Sigmoid colon (tissue), 4 donors: ENCODE measurements at regions not wholly inside any gene's neighbourhood (a gene's known extent, or its start where the extent isn't known, plus 50 kb on each side); places are given as distances from the start of the nearest gene placed in this dataset.

ENCODE experiments used
- POLR2AphosphoS5 ChIP-seq, 4 donors: sonication (generic); formaldehyde crosslinking; IDR thresholded peaks; one replicate each; pipeline ENCODE4 v1.6.1; 2017; ENCODE audit warnings: antibody characterized with exemption in 4 of 4
- TF ChIP-seq, protein P1 (sequence below), 4 experiments: fragments of 450-650 bp in 3 of 4; fragments of 200-600 bp in 1 of 4; IDR thresholded peaks; one replicate each; pipeline ENCODE4 v1.5.1; 2016 to 2019; ENCODE audit warnings: antibody characterized with exemption in 4 of 4, mild to moderate bottlenecking in 3 of 4, moderate library complexity in 2 of 4

DNA sequence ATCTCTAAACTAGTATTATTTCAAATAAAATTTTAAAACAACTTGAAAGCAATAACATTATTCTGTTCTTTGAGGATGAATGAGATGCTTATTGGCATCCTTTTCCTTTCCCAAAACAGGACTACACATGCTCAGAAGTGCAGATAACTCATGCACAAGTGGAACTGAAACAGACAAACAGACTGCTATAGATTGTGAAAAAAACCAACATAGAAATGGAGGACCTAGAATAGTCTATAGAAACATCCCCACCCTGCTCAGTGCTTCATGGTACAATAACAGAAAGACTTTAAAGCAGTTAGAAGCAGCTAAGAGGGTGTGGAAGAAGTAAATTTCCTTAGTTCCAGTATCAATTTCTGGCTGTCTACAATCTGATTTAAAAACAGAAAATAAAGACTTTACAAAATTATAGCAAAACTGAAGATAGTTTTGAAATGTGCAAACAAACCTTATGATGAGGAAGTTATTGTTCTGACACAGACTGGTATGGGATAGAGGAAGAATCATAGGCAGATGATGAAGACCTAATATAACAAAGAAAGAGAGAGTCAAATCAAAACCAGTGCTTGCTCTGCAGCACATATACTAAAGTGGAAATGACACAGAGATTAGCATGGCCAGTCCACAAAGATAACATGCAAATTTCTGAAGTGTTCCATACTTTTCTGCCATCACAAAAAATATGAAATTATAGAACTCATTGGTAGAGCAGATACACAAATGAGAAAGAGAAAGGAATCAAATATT, 1025.4 kb downstream of the SQOR start:
- TF ChIP-seq, protein P1, sequence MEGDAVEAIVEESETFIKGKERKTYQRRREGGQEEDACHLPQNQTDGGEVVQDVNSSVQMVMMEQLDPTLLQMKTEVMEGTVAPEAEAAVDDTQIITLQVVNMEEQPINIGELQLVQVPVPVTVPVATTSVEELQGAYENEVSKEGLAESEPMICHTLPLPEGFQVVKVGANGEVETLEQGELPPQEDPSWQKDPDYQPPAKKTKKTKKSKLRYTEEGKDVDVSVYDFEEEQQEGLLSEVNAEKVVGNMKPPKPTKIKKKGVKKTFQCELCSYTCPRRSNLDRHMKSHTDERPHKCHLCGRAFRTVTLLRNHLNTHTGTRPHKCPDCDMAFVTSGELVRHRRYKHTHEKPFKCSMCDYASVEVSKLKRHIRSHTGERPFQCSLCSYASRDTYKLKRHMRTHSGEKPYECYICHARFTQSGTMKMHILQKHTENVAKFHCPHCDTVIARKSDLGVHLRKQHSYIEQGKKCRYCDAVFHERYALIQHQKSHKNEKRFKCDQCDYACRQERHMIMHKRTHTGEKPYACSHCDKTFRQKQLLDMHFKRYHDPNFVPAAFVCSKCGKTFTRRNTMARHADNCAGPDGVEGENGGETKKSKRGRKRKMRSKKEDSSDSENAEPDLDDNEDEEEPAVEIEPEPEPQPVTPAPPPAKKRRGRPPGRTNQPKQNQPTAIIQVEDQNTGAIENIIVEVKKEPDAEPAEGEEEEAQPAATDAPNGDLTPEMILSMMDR (IDR thresholded peaks at IDR 0.05): no peak
- TF ChIP-seq POLR2AphosphoS5 (IDR thresholded peaks at IDR 0.05): no peak
